ENCODE measurements at regions not wholly inside any gene's neighbourhood (a gene's known extent, or its start where the extent isn't known, plus 50 kb on each side); places are given as distances from the start of the nearest gene placed in this dataset.
"Not testable (repeated sequence)": the region's sequence is repeated elsewhere in the genome, so short reads cannot be mapped to it uniquely, and the experiment has no call there.

GRCh38 chr19:28567834-28568233 is 645.1 kb downstream of the UQCRFS1 start:
- no peak for DNase-seq (ENCODE audit: low spot score)

GRCh38 chr19:28563964-28564921 is 648.7 kb downstream of the UQCRFS1 start:
- no peak for DNase-seq (ENCODE audit: low spot score)

DNA sequence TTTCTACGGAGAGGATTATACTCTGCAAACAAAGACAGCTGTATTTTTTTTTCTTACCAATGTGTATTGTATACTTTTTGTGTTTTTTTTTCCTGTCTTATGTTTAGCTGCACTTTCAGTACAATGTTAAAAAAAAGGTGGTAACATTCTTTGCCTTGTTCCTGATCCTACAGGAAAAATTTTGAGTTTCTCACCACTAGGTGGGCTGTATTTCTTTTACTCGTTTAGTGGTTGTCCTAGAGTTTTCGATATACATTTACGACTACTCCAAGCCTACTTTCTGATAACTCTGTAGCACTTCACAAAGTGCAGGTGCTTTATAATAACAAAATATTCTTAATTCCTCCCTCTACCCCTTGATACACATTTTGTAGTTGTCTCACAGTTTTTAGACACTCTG is 652.2 kb downstream of the UQCRFS1 start:
- no peak for DNase-seq (ENCODE audit: low spot score)

- DNase-seq (ENCODE audit: low spot score) = no peak
Measured at GRCh38 chr19:28558783-28559182, 654.2 kb downstream of the UQCRFS1 start.

GRCh38 chr19:28556371-28556770 is 656.6 kb downstream of the UQCRFS1 start:
- no peak for DNase-seq (ENCODE audit: low spot score)

DNA sequence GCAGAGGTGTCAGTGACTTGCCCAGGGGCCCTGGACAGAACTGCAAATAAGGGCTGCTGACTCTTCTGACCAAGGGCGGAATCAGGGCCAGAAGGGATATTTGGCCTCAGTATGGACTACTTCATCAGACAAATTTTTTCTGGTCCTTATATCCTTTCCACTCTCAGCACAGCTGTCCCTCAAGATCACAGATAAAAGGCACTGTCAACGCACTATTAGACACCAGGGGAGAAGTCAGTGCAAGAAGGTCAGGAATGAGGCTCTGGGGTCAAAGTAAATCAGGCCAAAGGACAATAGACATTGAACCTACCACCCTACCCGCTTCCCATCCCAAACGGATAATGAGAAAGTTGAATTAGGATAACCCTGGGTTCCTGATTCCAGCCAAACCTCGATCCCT is 657.6 kb downstream of the UQCRFS1 start:
- no peak for DNase-seq (ENCODE audit: low spot score)

DNA sequence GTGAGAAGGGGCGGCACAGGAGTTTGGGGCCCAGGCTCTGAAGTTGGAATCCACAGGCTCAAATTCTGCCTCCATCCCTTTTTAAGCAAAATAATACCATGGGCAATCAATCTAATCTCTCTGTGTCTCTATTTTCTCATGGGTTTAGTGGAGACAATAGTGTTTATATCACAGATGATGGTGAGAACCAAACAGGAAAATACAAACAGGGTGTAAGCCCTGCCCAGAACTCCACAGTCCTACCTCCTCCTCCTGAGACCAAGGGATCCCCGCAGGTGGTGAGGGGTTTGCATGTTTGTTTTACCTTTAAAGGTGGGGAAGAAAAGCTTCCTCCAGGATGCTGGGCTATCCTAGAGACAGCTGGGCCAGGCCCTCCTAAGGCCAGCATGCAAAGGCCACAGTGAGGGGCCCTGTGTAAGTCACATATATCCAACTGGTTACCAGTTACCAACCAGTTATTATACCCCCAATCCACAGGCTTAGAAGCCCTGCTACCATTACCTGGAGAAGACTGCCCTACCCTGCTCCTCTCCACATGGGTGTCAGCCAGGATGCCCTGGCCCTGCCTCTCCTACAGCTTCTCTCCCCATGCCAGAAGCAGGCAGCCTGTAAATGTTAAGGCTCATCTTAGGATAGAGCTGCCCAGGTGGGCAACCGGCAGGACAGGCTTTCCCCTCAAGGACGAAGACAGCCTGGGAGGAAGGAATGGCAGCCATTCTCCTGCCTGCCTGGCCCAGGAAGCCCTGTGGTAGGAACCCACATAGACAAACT is 658.4 kb downstream of the UQCRFS1 start:
- no peak for DNase-seq (ENCODE audit: low spot score)

DNA sequence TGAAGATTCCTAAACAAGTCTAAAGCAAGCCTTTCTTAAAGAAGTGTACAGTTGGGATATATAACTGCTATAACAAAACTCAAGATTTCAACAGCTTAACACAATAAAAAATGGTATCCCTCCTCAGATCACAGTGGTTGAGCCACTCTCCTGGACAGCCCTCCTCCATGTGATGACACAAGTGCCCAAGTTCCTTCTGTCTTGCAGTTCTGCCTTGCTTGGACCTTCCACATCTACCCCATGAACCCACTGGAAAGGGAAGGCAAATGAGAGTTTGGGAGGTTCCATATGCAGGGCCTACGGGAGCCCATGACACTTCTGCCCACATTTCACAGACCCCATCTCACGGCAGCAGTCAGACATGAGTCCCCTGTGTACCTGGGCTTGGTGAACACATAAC is 659.2 kb downstream of the UQCRFS1 start:
- no peak for DNase-seq (ENCODE audit: low spot score)

DNA sequence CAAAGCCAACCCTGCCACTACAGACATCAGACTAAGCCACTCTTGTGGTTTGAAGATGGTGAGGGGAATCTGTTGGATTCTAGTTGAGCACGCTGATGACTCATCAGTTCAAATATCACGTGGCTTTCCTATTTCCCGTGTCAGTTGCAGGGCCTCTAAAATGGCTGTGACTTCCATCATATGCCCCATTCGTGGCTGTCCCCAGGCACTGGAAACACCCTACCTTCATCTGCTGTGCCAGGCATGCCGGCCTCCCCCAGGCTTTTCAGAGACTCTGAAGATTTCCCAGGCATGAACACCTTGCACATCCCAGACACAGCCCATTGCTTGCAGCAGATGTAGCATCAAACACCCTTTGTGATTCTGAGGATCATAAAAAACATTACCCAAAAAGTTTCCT is 659.9 kb downstream of the UQCRFS1 start:
- DNase-seq (ENCODE audit: low spot score) = no peak

DNA sequence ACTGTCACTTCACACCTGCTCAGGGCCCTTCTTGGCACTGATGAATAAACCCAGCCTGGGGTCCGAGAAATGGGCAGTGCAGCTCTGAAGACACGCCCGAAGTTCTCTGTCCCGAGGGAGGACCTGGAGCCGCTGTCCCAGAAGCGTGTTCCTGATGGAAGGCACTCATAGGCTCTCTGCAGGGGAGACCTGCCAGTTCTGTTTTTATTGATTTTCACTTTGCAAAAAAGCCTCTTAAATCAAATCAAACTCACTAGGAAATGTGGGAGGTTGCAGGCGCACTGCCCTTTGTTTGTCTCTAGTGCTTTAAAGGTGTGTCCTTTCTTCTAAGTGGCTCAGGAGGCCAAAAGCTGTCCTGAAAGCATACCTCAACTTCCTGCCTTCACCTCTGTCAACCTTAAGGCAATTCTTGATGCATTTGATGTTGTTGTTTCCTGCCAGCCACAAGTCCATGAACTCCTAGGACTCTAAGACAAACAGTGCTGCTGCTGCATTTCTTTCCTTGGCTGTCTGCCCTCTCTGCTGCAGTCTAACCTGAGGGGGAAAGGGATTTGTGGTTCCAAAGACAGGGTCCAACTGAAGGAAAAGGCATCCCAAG is 663.2 kb downstream of the UQCRFS1 start:
- no peak for DNase-seq (ENCODE audit: low spot score)

GRCh38 chr19:28546148-28546685 is 666.7 kb downstream of the UQCRFS1 start:
- DNase-seq (ENCODE audit: low spot score) = no peak

- DNase-seq (ENCODE audit: low spot score) = not testable (repeated sequence)
Measured at GRCh38 chr19:28545397-28545796, 667.6 kb downstream of the UQCRFS1 start.

DNA sequence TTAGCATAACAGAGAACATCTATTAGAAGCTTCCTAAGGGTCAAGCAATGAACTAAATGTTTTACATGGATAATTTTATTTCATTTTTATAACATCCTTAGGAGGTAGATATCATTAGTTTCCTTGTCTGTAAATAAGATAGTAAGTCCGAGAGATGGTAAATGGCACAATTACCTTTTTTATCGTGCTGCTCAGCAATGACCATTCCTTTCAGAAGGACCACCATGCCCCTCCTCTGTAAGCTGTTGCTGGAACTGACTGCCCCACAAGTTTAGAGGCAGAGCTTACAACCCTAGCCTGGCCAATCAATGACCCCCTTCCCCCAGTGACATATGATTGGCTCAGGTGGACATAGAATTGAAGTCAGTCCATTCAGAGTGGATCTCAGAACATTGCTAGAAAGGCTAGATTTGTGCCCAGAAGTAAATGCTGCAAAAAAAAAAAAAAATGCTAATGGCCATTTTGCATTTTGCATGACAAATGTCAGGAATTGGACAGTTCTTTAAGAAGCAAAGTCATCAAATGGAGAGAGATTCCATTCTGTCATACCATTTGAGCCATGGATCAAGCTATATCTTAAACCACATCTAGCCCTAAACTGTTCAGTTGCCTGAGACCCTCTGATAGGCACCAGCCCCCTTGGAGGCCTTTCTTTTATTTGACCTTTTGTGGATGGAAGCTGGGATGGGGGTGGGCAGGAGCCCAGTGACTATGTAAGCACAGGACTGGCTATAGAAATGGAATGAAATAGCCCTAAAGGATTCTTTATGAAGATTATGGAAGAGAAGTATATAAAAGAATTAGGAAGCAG is 668.3 kb downstream of the UQCRFS1 start:
- no peak for DNase-seq (ENCODE audit: low spot score)

DNA sequence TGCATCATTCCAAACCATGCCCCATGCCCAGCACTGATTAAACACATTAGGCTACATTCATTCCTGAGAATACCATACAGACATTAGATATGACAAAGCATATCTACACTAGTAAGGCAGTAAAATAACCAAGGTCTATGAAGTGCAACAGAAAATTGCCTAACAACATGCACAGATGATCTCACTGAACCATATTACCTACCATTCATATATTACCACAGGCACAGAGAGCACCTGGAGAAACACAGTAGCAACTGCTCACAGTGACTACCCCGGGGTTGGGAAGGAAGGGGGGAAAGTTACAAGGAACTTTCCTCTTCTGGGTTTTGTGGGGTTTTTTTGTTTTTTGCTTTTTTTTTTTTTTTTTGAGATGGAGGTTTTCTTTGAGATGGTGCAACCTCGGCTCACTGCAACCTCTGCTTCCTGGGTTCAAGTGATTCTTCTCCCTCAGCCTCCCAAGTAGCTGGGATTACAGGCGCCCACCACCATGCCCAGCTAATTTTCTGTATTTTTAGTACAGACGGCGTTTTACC is 669.6 kb downstream of the UQCRFS1 start:
- no peak for DNase-seq (ENCODE audit: low spot score)

GRCh38 chr19:28542394-28543243 is 670.3 kb downstream of the UQCRFS1 start:
- no peak for DNase-seq (ENCODE audit: low spot score)

- no peak for DNase-seq (ENCODE audit: low spot score)
Measured at GRCh38 chr19:28541602-28542393, 671.2 kb downstream of the UQCRFS1 start.

- DNase-seq (ENCODE audit: low spot score) = no peak
Measured at GRCh38 chr19:28541029-28541428, 671.9 kb downstream of the UQCRFS1 start.

GRCh38 chr19:28540385-28540784 is 672.6 kb downstream of the UQCRFS1 start:
- not testable (repeated sequence) for DNase-seq (ENCODE audit: low spot score)

DNA sequence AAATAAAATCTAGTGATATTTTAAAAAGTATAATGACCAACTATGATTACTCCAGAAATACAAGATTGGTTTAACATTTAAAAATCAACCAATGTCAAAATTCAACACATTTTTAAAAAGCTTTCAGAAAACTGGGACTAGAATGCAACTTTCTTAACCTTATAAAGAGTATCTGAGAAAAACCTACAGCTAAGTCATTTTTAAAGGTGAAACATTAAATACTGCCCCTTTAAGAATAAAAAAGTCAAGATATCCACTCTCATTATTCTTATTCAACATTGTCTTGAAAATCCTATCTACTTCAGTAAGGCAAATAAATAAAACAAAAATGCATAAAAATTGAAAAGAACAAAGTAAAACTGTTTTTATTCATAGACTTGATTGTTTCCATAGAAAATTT is 673.2 kb downstream of the UQCRFS1 start:
- no peak for DNase-seq (ENCODE audit: low spot score)

Data from iPS-NIHi11 (cell line).